ENCODE measurements at regions not wholly inside any gene's neighbourhood (a gene's known extent, or its start where the extent isn't known, plus 50 kb on each side); places are given as distances from the start of the nearest gene placed in this dataset.

DNA sequence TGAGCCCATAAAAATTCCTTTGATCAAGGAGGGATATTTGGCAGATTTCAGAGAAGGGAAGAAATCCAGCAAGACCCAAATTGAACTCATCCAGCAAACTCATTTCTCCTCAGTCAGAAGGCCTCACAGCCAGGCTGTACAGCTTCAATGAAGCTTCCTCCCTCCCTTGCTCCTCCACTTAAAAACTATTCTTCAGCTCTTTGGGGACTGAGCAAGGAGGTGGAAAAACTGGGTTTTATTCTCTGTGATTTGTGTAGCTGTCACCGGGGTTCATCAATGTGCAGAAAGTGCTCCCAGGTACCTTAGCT lies 158.7 kb upstream of the ZNF184 start:
- Histone ChIP-seq H3K27me3 (peaks cover 0 to 17% of the 10 kb centered on the region in 2 donors), H3K9me3 (no peaks in the 10 kb centered on the region), H3K4me1 (no peaks in the 10 kb centered on the region), H3K27ac (no peak overlapping the region), H3K36me3 (no peaks in the 10 kb centered on the region), H3K4me3 (no peak overlapping the region)
- no peak for DNase-seq
- intact Hi-C loops (cut with DNase I; ENCODE audit: low total_unique reads), result no loop called here
- TF ChIP-seq POLR2A (IDR thresholded peaks at IDR 0.05), result no peak
- TF ChIP-seq, protein P1, sequence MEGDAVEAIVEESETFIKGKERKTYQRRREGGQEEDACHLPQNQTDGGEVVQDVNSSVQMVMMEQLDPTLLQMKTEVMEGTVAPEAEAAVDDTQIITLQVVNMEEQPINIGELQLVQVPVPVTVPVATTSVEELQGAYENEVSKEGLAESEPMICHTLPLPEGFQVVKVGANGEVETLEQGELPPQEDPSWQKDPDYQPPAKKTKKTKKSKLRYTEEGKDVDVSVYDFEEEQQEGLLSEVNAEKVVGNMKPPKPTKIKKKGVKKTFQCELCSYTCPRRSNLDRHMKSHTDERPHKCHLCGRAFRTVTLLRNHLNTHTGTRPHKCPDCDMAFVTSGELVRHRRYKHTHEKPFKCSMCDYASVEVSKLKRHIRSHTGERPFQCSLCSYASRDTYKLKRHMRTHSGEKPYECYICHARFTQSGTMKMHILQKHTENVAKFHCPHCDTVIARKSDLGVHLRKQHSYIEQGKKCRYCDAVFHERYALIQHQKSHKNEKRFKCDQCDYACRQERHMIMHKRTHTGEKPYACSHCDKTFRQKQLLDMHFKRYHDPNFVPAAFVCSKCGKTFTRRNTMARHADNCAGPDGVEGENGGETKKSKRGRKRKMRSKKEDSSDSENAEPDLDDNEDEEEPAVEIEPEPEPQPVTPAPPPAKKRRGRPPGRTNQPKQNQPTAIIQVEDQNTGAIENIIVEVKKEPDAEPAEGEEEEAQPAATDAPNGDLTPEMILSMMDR (IDR thresholded peaks at IDR 0.05), result no peak

DNA sequence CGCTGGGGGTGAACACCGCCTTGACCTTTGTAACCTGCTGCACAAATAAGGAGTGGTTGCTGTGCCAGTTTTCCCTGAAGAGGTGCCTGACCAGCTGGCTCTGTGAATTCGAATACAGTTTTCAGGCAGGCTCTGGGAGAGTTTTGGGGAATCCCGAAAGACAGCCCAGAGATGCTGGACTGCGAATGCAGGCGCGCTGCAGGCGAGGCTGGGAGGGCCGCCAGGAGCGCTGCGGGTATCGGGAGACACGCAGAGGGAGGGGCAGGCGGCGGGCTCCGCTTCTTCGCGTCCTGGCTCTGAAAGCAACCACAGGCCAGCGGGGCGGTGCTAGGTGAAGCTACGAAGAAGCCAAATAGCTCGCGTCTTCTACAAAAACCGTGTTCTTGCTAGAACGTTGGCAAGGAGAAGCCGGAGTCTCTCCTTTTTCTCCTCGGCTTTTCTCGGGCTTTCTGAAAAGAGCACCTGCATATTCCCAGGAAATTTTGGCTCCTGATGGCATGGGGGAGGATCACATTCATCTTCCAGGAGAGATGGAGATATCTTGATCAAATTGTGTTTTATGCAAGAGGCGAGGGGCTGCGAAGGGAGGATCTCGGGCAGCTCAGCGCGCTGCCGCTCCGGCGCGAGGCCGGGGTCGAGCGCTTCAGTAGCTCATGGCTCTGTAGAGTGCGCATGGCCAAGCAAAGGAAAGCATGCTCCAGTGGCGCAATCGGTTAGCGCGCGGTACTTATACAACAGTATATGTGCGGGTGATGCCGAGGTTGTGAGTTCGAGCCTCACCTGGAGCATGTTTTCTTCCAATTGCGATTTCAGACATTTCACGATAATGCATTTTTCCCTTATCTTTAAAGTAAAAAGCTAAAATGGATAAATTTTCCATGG lies 158.1 kb upstream of the ZNF184 start:
- H3K27me3 ChIP-seq, result peaks cover 0 to 17% of the 10 kb centered on the region in 2 donors
- TF ChIP-seq, protein P1 (IDR thresholded peaks at IDR 0.05), result no peak
- TF ChIP-seq POLR2A (IDR thresholded peaks at IDR 0.05), result no peak
- H3K27ac ChIP-seq, result no peak overlapping the region
- H3K9me3 ChIP-seq, result no peaks in the 10 kb centered on the region
- DNase-seq, result no peak
- intact Hi-C loops (cut with DNase I; ENCODE audit: low total_unique reads), result no loop called here
- no peaks in the 10 kb centered on the region for H3K36me3 ChIP-seq
- H3K4me3 ChIP-seq, result peak overlapping the region in 1 of 2 donors; percentile 26
- no peaks in the 10 kb centered on the region for H3K4me1 ChIP-seq

DNA sequence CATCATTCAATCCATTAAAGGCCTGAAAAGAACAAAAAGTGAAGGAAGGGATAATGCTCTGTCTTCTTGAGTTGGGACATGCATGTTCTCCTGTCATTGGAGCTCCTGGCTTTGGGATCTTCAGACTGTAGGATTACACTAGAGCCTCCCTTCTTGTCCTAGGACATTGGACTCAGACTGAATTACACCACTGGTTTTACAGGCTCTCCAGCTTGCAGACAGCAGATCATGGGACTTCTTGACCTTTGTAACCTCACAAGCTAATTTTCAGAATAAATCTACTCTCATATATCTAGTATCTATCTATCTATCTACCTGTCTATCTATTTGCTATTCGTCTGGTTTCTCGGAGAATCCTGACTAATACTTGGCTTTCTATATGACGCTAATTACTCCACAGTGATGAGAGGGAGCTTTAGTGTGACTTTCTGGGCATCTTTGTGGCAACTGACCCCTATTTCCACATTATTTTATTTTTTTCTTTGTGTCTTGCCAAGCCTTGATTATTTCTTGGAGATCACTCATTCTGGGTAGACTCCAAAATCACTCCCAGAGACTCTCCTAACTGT lies 151.9 kb upstream of the ZNF184 start:
- no peak overlapping the region for H3K27ac ChIP-seq
- no peaks in the 10 kb centered on the region for H3K36me3 ChIP-seq
- DNase-seq, result no peak
- H3K9me3 ChIP-seq, result no peaks in the 10 kb centered on the region
- H3K27me3 ChIP-seq, result no peaks in the 10 kb centered on the region
- intact Hi-C loops (cut with DNase I; ENCODE audit: low total_unique reads), result no loop called here
- H3K4me1 ChIP-seq, result no peaks in the 10 kb centered on the region
- TF ChIP-seq, protein P1 (IDR thresholded peaks at IDR 0.05), result no peak
- TF ChIP-seq POLR2A (IDR thresholded peaks at IDR 0.05), result no peak
- H3K4me3 ChIP-seq, result no peak overlapping the region

DNA sequence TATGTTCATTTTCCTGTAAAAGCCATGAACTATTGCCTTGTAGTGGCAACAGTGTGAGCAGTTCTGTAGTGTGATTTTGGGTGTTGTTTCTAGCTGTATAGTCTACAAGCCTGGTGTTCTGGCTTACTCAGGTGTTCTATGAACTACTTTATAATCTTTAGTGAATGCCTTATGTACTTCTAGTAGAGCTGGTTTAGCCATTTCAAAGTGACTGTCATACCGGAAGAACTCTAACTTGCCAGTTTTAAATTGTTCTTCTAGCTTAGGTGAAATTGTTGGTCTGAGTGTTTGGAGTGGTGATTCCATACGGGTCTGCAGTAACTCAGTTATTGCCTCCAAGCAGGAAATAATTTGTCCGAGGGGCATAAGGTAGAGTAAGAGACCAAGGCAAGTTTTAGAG lies 150.2 kb upstream of the ZNF184 start:
- TF ChIP-seq, protein P1 (IDR thresholded peaks at IDR 0.05), result no peak
- TF ChIP-seq POLR2A (IDR thresholded peaks at IDR 0.05), result no peak
- H3K4me1 ChIP-seq, result no peaks in the 10 kb centered on the region
- H3K36me3 ChIP-seq, result no peaks in the 10 kb centered on the region
- no peak overlapping the region for H3K4me3 ChIP-seq
- no peak overlapping the region for H3K27ac ChIP-seq
- intact Hi-C loops (cut with DNase I; ENCODE audit: low total_unique reads), result no loop called here
- no peak for DNase-seq
- no peaks in the 10 kb centered on the region for H3K27me3 ChIP-seq
- no peaks in the 10 kb centered on the region for H3K9me3 ChIP-seq

DNA sequence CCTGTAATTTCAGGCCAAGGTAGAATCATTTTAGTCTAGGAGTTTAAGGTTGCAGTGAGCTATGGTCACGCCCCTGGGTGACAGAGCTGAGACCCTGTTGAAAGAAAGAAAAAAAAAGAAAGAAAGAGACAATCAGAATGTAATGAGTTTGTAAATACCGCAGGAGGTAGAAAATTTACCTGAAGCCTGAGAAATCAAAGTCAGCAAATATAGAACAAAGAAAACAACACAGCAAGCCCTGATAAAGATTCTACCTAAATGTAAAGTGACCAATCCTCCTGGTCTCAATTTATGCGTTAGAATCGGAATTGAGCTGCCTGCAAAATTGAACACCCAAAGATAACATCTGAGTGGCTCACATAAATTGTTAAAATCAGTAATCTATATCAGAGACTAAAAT lies 146.5 kb upstream of the ZNF184 start:
- no peak overlapping the region for H3K27ac ChIP-seq
- DNase-seq, result no peak
- intact Hi-C loops (cut with DNase I; ENCODE audit: low total_unique reads), result no loop called here
- H3K4me3 ChIP-seq, result no peak overlapping the region
- no peaks in the 10 kb centered on the region for H3K9me3 ChIP-seq
- H3K27me3 ChIP-seq, result peaks cover 0 to 2% of the 10 kb centered on the region in 2 donors
- no peaks in the 10 kb centered on the region for H3K4me1 ChIP-seq
- no peaks in the 10 kb centered on the region for H3K36me3 ChIP-seq
- TF ChIP-seq POLR2A (IDR thresholded peaks at IDR 0.05), result no peak
- TF ChIP-seq, protein P1 (IDR thresholded peaks at IDR 0.05), result no peak

All from uterus (tissue), 3 donors.